ENCODE measurements at regions not wholly inside any gene's neighbourhood (a gene's known extent, or its start where the extent isn't known, plus 50 kb on each side); places are given as distances from the start of the nearest gene placed in this dataset.

- ATAC-seq (ENCODE audit: low FRiP score), result no peak
- DNase-seq (ENCODE audit: low spot score), result no peak
- TF ChIP-seq, protein P1, sequence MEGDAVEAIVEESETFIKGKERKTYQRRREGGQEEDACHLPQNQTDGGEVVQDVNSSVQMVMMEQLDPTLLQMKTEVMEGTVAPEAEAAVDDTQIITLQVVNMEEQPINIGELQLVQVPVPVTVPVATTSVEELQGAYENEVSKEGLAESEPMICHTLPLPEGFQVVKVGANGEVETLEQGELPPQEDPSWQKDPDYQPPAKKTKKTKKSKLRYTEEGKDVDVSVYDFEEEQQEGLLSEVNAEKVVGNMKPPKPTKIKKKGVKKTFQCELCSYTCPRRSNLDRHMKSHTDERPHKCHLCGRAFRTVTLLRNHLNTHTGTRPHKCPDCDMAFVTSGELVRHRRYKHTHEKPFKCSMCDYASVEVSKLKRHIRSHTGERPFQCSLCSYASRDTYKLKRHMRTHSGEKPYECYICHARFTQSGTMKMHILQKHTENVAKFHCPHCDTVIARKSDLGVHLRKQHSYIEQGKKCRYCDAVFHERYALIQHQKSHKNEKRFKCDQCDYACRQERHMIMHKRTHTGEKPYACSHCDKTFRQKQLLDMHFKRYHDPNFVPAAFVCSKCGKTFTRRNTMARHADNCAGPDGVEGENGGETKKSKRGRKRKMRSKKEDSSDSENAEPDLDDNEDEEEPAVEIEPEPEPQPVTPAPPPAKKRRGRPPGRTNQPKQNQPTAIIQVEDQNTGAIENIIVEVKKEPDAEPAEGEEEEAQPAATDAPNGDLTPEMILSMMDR (IDR thresholded peaks at IDR 0.05), result no peak
Measured at GRCh38 chr10:83144461-83144860, 994.8 kb upstream of the GHITM start.

GRCh38 chr10:83153714-83154113 is 985.6 kb upstream of the GHITM start:
- TF ChIP-seq, protein P1 (IDR thresholded peaks at IDR 0.05), result no peak
- DNase-seq (ENCODE audit: low spot score) (no peak), ATAC-seq (ENCODE audit: low FRiP score) (no peak)

- DNase-seq (ENCODE audit: low spot score) (no peak), ATAC-seq (ENCODE audit: low FRiP score) (no peak)
- TF ChIP-seq, protein P1 (IDR thresholded peaks at IDR 0.05), result no peak
Measured at GRCh38 chr10:83164156-83164555, 975.2 kb upstream of the GHITM start.

DNA sequence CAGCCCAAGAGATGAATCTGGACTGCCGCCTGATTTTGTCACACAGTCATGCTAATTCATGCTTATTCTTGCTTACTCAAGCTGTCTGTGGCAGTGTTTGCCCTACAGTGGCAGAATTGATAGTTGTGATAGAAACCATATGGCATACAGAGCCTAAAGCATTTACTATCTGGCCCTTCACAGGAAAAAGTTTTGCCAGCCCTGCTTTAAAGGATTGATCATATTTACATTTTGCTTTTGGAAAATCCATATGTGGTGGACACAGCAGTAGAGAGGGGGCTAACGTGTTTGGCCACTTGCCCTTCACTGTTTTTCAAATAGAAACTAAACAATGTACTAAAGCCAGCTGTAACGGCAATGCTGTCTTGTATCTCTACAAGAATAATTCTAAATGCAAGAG is 974.0 kb upstream of the GHITM start:
- TF ChIP-seq, protein P1 (IDR thresholded peaks at IDR 0.05), result no peak
- no peak for DNase-seq (ENCODE audit: low spot score)
- ATAC-seq (ENCODE audit: low FRiP score), result no peak

- no peak for ATAC-seq (ENCODE audit: low FRiP score)
- TF ChIP-seq, protein P1 (IDR thresholded peaks at IDR 0.05), result no peak
- no peak for DNase-seq (ENCODE audit: low spot score)
Measured at GRCh38 chr10:83166344-83166743, 973.0 kb upstream of the GHITM start.

DNA sequence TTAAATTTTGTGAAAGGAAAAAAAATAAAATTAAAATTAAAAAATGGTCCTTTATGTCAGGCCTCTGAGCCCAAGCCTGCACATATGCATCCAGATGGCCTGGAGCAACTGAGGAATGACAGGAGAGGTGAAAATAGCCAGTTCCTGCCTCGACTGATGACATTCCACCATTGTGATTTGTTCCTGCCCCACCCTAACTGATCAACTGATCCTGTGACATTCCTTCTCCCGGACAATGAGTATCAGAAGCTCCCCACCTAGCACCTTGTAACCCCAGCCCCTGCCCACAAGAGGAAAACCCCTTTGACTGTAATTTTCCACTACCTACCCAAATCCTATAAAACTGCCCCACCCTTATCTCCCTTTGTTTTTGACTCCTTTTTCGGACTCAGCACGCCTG is 972.2 kb upstream of the GHITM start:
- ATAC-seq (ENCODE audit: low FRiP score), result no peak
- DNase-seq (ENCODE audit: low spot score), result no peak
- TF ChIP-seq, protein P1 (IDR thresholded peaks at IDR 0.05), result no peak

DNA sequence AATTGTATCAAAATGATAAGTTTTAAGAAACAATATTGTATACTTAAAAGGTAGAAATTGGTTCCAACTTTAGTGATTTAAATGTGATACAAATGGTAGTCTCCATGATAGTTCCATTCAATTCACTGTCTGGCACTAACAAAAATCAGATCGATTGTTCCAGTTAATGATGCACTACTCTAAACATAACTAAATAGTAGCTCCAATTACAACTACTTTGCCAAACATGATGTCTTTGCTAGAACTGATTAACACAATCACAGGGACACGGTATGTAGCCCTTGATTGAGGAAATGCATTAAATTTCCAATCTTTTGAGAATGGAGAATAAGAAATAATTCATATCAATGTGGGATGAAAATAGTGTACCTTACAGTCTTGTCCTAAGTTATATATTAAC is 962.4 kb upstream of the GHITM start:
- DNase-seq (ENCODE audit: low spot score), result no peak
- TF ChIP-seq, protein P1 (IDR thresholded peaks at IDR 0.05), result no peak

More for the DNA sequence above, 962.4 kb upstream of the GHITM start:
- ATAC-seq (ENCODE audit: low FRiP score), result no peak
